ENCODE measurements at regions not wholly inside any gene's neighbourhood (a gene's known extent, or its start where the extent isn't known, plus 50 kb on each side); places are given as distances from the start of the nearest gene placed in this dataset.

GRCh38 chr20:50380697-50381040 lies 129.5 kb upstream of the PTPN1 start:
- peak; percentile 30 for DNase-seq (ENCODE audit: extremely low read depth, low read depth)
- peak; percentile 86 for TF ChIP-seq CTCF (IDR thresholded peaks at IDR 0.05; ENCODE audit: low read depth, low read length)

GRCh38 chr20:50381075-50381732 lies 129.0 kb upstream of the PTPN1 start:
- no peak for TF ChIP-seq CTCF (IDR thresholded peaks at IDR 0.05; ENCODE audit: low read depth, low read length)
- no peak for DNase-seq (ENCODE audit: extremely low read depth, low read depth)

GRCh38 chr20:50381771-50382593 lies 128.2 kb upstream of the PTPN1 start:
- no peak for TF ChIP-seq CTCF (IDR thresholded peaks at IDR 0.05; ENCODE audit: low read depth, low read length)
- no peak for DNase-seq (ENCODE audit: extremely low read depth, low read depth)

GRCh38 chr20:50385733-50386640 lies 124.2 kb upstream of the PTPN1 start:
- DNase-seq (ENCODE audit: extremely low read depth, low read depth) = no peak
- no peak for TF ChIP-seq CTCF (IDR thresholded peaks at IDR 0.05; ENCODE audit: low read depth, low read length)

GRCh38 chr20:50386641-50386960 lies 123.6 kb upstream of the PTPN1 start:
- TF ChIP-seq CTCF (IDR thresholded peaks at IDR 0.05; ENCODE audit: low read depth, low read length) = no peak
- DNase-seq (ENCODE audit: extremely low read depth, low read depth) = no peak

- no peak for DNase-seq (ENCODE audit: extremely low read depth, low read depth)
- TF ChIP-seq CTCF (IDR thresholded peaks at IDR 0.05; ENCODE audit: low read depth, low read length) = no peak
Measured at GRCh38 chr20:50387218-50387995, 122.8 kb upstream of the PTPN1 start.
